H1 (cell line): ENCODE measurements at regions not wholly inside any gene's neighbourhood (a gene's known extent, or its start where the extent isn't known, plus 50 kb on each side); places are given as distances from the start of the nearest gene placed in this dataset.
A peak's percentile ranks its signal among the peaks of the same experiment; 100 is the strongest.

ENCODE experiments used
- CTCF ChIA-PET: fragments of 300-600 bp; sonication (Branson Sonifier 250); formaldehyde crosslinking; loops from one replicate; lab custom pipeline; 2021; ENCODE audit not compliant: partially characterized antibody; lab: Charles Lee
- POLR2A ChIA-PET: fragments of 300-600 bp; sonication (Branson Sonifier 250); formaldehyde crosslinking; loops from one replicate; lab custom pipeline; 2021; ENCODE audit warnings: inconsistent platforms; ENCODE audit not compliant: partially characterized antibody; lab: Charles Lee
- DNase-seq, 2 experiments: peaks; one replicate each; pipeline versions ENCODE4 v3.0.0 to v3.0.0-alpha.2; 2010 to 2022; ENCODE audit warnings: low spot score in 2 of 2, low read depth in 1 of 2, mixed read lengths in 1 of 2
- FAIRE-seq: peaks from 2 replicates; lab custom pipeline; 2011; peaks lifted over from hg19 to GRCh38; lab: Jason Lieb, UNC
- H2AFZ ChIP-seq: 2 replicates; pipeline ENCODE4 v1.8.1; 2012; ENCODE audit warnings: low read length, inconsistent platforms
- H2AK5ac ChIP-seq: 2 replicates; pipeline ENCODE4 v1.6.1; 2013; ENCODE audit warnings: low read depth, low read length
- H2BK120ac ChIP-seq: replicated peaks from 2 replicates; pipeline ENCODE3; 2013; ENCODE audit warnings: low read depth, low read length, inconsistent platforms
- H2BK12ac ChIP-seq: 2 replicates; pipeline ENCODE4 v1.6.1; 2013; ENCODE audit warnings: low read depth, low read length
- H2BK15ac ChIP-seq: 2 replicates; pipeline ENCODE4 v1.6.1; 2013; ENCODE audit warnings: low read length
- H2BK20ac ChIP-seq: 2 replicates; pipeline ENCODE4 v1.6.1; 2013; ENCODE audit warnings: low read length
- H2BK5ac ChIP-seq: 2 replicates; pipeline ENCODE4 v1.6.1; 2013; ENCODE audit warnings: low read depth, low read length
- H3K14ac ChIP-seq: 2 replicates; pipeline ENCODE4 v1.6.1; 2013; ENCODE audit warnings: inconsistent platforms; ENCODE audit not compliant: insufficient read length
- H3K18ac ChIP-seq: 2 replicates; pipeline ENCODE4 v1.6.1; 2013; ENCODE audit warnings: low read length; ENCODE audit errors: extremely low read depth
- H3K23ac ChIP-seq: 2 replicates; pipeline ENCODE4 v1.6.1; 2013; ENCODE audit warnings: inconsistent platforms; ENCODE audit not compliant: insufficient read length
- H3K23me2 ChIP-seq: 2 replicates; pipeline ENCODE4 v1.6.1; 2013; ENCODE audit warnings: low read depth, low read length
- H3K27ac ChIP-seq: 2 replicates; pipeline ENCODE4 v1.6.1; 2011; ENCODE audit warnings: low read depth, low read length, inconsistent platforms
- H3K27me3 ChIP-seq, 4 experiments: replicated peaks in 1 of 4; 1 replicate in 1 of 4; 2 replicates in 3 of 4; pipeline versions ENCODE4 v1.6.1 to v1.8.1; 2011 to 2013; ENCODE audit warnings: low read length in 3 of 4, mild to moderate bottlenecking in 3 of 4, inconsistent platforms in 2 of 4, mixed read lengths in 2 of 4, moderate library complexity in 1 of 4; ENCODE audit not compliant: control insufficient read depth in 3 of 4, insufficient read depth in 3 of 4; ENCODE audit errors: extremely low read depth in 1 of 4
- H3K36me3 ChIP-seq, 4 experiments: 2 replicates each; pipeline versions ENCODE4 v1.6.1 to v1.8.1; 2011 to 2013; ENCODE audit warnings: mild to moderate bottlenecking in 4 of 4, low read length in 3 of 4, moderate library complexity in 2 of 4, control low read depth in 1 of 4, inconsistent platforms in 1 of 4; ENCODE audit not compliant: insufficient read depth in 4 of 4, control insufficient read depth in 2 of 4
- H3K4ac ChIP-seq: replicated peaks from 2 replicates; pipeline ENCODE3; 2013; ENCODE audit warnings: low read length, low read depth, mixed read lengths, inconsistent platforms; ENCODE audit not compliant: insufficient read length
- H3K4me1 ChIP-seq, 4 experiments: replicated peaks in 1 of 4; 1 replicate in 1 of 4; 2 replicates in 3 of 4; pipeline versions ENCODE4 v1.6.1 to v1.8.1; 2011 to 2013; ENCODE audit warnings: low read length in 3 of 4, inconsistent platforms in 2 of 4, mixed read lengths in 1 of 4; ENCODE audit not compliant: insufficient read depth in 4 of 4, control insufficient read depth in 3 of 4
- H3K4me2 ChIP-seq, 2 experiments: 2 replicates each; pipeline versions ENCODE4 v1.6.1 to v1.8.1; 2011 to 2013; ENCODE audit warnings: low read depth in 2 of 2, low read length in 2 of 2, control low read depth in 1 of 2, inconsistent platforms in 1 of 2, mild to moderate bottlenecking in 1 of 2; ENCODE audit not compliant: insufficient read depth in 1 of 2
- H3K4me3 ChIP-seq, 4 experiments: fragments of 200-600, 300-600 bp in 1 of 4; sonication (generic), shearing (Covaris generic), sonication (Bioruptor Twin) in 1 of 4; 2 replicates each; pipeline versions ENCODE4 v1.5.1 to v1.8.1; 2011 to 2016; ENCODE audit warnings: low read length in 4 of 4, low read depth in 3 of 4, control low read depth in 2 of 4, inconsistent platforms in 2 of 4, mild to moderate bottlenecking in 2 of 4, mixed read lengths in 1 of 4, moderate library complexity in 1 of 4; ENCODE audit not compliant: insufficient read depth in 2 of 4; ENCODE audit errors: extremely low read depth in 1 of 4
- H3K56ac ChIP-seq: replicated peaks from 2 replicates; pipeline ENCODE3; 2013; ENCODE audit warnings: low read depth, mild to moderate bottlenecking, mixed read lengths, low read length, inconsistent platforms; ENCODE audit not compliant: insufficient read length
- H3K79me1 ChIP-seq: 2 replicates; pipeline ENCODE4 v1.6.1; 2013; ENCODE audit warnings: low read depth, low read length, control low read depth
- H3K79me2 ChIP-seq, 2 experiments: 2 replicates each; pipeline versions ENCODE4 v1.6.1 to v1.8.1; 2012 to 2013; ENCODE audit warnings: low read length in 2 of 2, mild to moderate bottlenecking in 2 of 2, inconsistent platforms in 1 of 2; ENCODE audit not compliant: insufficient read depth in 2 of 2, control insufficient read depth in 1 of 2
- H3K9ac ChIP-seq, 4 experiments: replicated peaks in 1 of 4; 1 replicate in 1 of 4; 2 replicates in 3 of 4; pipeline versions ENCODE4 v1.6.1 to v1.8.1; 2011 to 2013; ENCODE audit warnings: low read depth in 3 of 4, low read length in 3 of 4, control low read depth in 2 of 4, mild to moderate bottlenecking in 2 of 4, moderate library complexity in 2 of 4, inconsistent platforms in 1 of 4; ENCODE audit errors: extremely low read depth in 1 of 4
- H3K9me3 ChIP-seq, 2 experiments: 2 replicates each; pipeline versions ENCODE4 v1.6.1 to v1.8.1; 2012 to 2013; ENCODE audit warnings: mild to moderate bottlenecking in 2 of 2, moderate library complexity in 2 of 2, control low read depth in 1 of 2, inconsistent platforms in 1 of 2, low read depth in 1 of 2, low read length in 1 of 2, mixed read lengths in 1 of 2; ENCODE audit not compliant: insufficient read depth in 2 of 2
- H4K20me1 ChIP-seq, 2 experiments: replicated peaks in 1 of 2; 2 replicates each; pipeline versions ENCODE3 to v1.8.1; 2011 to 2013; ENCODE audit warnings: inconsistent platforms in 2 of 2, low read length in 2 of 2, mild to moderate bottlenecking in 1 of 2; ENCODE audit not compliant: insufficient read depth in 2 of 2, control insufficient read depth in 1 of 2
- H4K5ac ChIP-seq: 2 replicates; pipeline ENCODE4 v1.6.1; 2013; ENCODE audit warnings: low read length, low read depth, mixed read lengths, inconsistent platforms; ENCODE audit not compliant: insufficient read length
- H4K8ac ChIP-seq: 2 replicates; pipeline ENCODE4 v1.8.0; 2013; ENCODE audit warnings: mild to moderate bottlenecking, moderate library complexity, low read length, inconsistent platforms; ENCODE audit not compliant: insufficient read depth; ENCODE audit errors: extremely low read depth
- H4K91ac ChIP-seq: replicated peaks from 2 replicates; pipeline ENCODE3; 2013; ENCODE audit warnings: low read length, mixed read lengths, inconsistent platforms; ENCODE audit not compliant: insufficient read length
- CBX8 ChIP-seq: fragments of 300-800, 300-1000 bp; sonication (generic); IDR thresholded peaks from 2 replicates; pipeline ENCODE4 v1.7.1; 2016; ENCODE audit warnings: low read depth, low read length, borderline replicate concordance
- RXRA ChIP-seq: IDR thresholded peaks from 2 replicates; pipeline ENCODE4 v1.6.1; 2011; ENCODE audit warnings: low read depth, mild to moderate bottlenecking, low read length, moderate library complexity; ENCODE audit not compliant: insufficient read depth
- SRF ChIP-seq: IDR thresholded peaks from 2 replicates; pipeline ENCODE4 v1.6.1; 2011; ENCODE audit warnings: mild to moderate bottlenecking, low read depth, low read length, moderate library complexity
- TEAD4 ChIP-seq: IDR thresholded peaks from 2 replicates; pipeline ENCODE4 v1.6.1; 2012; ENCODE audit warnings: low read depth, low read length, inconsistent platforms, mixed read lengths
- WGBS, 2 experiments: shearing (Covaris generic) in 1 of 2; methylation state at CpG; one replicate each; pipeline versions ENCODE4 v1.1.6 to v1.1.7; 2013 to 2015; ENCODE audit warnings: low lambda C conversion rate in 2 of 2, mixed read lengths in 2 of 2, inconsistent platforms in 1 of 2, low coverage in 1 of 2, missing lambda C conversion rate in 1 of 2; ENCODE audit not compliant: insufficient replicate concordance in 2 of 2, insufficient coverage in 1 of 2, insufficient read length in 1 of 2; ENCODE audit errors: extremely low coverage in 1 of 2, missing lambda C conversion rate in 1 of 2; 5-methylcytosine and 5-hydroxymethylcytosine counted together

- TF ChIP-seq TEAD4 = peak; percentile 60
- TF ChIP-seq RXRA = no peak
- TF ChIP-seq SRF = no peak
- no peak for TF ChIP-seq CBX8
- Histone ChIP-seq H2BK15ac (no peak overlapping the region), H3K4me2 (no peak overlapping the region; a peak in 2 of 4 replicates), H3K4me1 (peaks cover 0 to 8% (median 3%) of the 10 kb centered on the region in 4 experiments; a peak in 3 of 7 replicates), H2BK5ac (peak overlapping the region; percentile 20; the same call in 1 of the 2 replicates), H3K4ac (no peak overlapping the region), H3K27me3 (no peaks in the 10 kb centered on the region), H3K14ac (no peak overlapping the region), H3K23me2 (no peaks in the 10 kb centered on the region), H2AFZ (no peak overlapping the region), H2AK5ac (no peak overlapping the region), H2BK12ac (peak overlapping the region; percentile 45), H3K9me3 (0 out of 4 replicates have a peak, but pooled peaks cover 0 to 3% of the 10 kb centered on the region in 2 experiments), H3K27ac (no peak overlapping the region), H3K79me1 (no peaks in the 10 kb centered on the region), H4K91ac (no peak overlapping the region), H3K18ac (peak overlapping the region; percentile 3; the same call in 1 of the 2 replicates), H2BK120ac (no peak overlapping the region), H3K9ac (no peak overlapping the region), H3K36me3 (no peaks in the 10 kb centered on the region), H4K8ac (no peak overlapping the region), H2BK20ac (0 out of 2 replicates have a peak overlapping the region, but pooled peaks have one; percentile 2), H3K4me3 (no peak overlapping the region), H4K5ac (no peak overlapping the region), H3K23ac (no peak overlapping the region), H3K79me2 (no peaks in the 10 kb centered on the region), H4K20me1 (no peaks in the 10 kb centered on the region), H3K56ac (no peak overlapping the region)
- ChIA-PET CTCF (interaction anchor here (0.7 kb wide), 2 partner anchors 12 to 22 kb away, joined by 3 read pairs; no protein-coding TSS in a partner anchor), POLR2A (no interaction called here)
- DNase-seq (no peak), FAIRE-seq (no peak)
- 84% methylated on average over 5 of the region's 5 CpGs; no CpG with 5 or more reads in 1 of the 2 experiments for WGBS, 2 experiments
Measured at GRCh38 chr4:152257601-152258066, 278.3 kb downstream of the FBXW7 start.
